ENCODE measurements at regions not wholly inside any gene's neighbourhood (a gene's known extent, or its start where the extent isn't known, plus 50 kb on each side); places are given as distances from the start of the nearest gene placed in this dataset.

DNA sequence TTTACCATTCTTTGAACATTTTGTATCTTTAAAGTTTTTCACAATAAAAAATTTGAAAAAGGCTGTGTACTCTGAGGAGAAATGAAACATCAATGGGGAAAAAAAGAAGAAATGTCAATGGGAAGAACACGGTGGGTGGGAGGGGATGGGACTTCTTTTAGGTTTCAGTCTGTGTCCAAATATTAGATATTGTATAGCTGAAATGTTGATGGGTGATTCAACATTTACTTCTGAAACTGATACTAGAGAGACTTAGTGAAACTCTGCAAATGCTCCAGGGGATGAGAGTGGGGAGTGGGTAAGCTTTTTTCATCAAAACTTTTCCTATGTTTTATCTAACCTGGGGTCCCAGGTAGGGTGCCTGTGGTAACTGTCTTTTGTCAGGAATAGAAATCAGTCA, 311.9 kb downstream of the MAN2A1 start:
- Histone ChIP-seq H4K20me1 (ENCODE audit: insufficient read depth) (no peaks in the 10 kb centered on the region), H3K4me3 (replicated peaks in 1 of 2; ENCODE audit: low read depth in 1 of 2, low read length in 2 of 2) (no peak overlapping the region), H3K79me2 (ENCODE audit: insufficient read depth, low read length) (no peaks in the 10 kb centered on the region), H3K9me3 (ENCODE audit: control insufficient read depth in 1 of 2, insufficient read depth in 1 of 2, low read depth in 1 of 2, low read length in 2 of 2) (0 out of 4 replicates have a peak, but pooled peaks cover 0 to 4% of the 10 kb centered on the region in 2 experiments), H3K9me2 (ENCODE audit: insufficient read depth) (no peaks in the 10 kb centered on the region), H3K27ac (ENCODE audit: low read depth, low read length) (no peak overlapping the region), H3K27me3 (ENCODE audit: insufficient read depth, low read length) (0 out of 2 replicates have a peak, but pooled peaks cover 5% of the 10 kb centered on the region), H3K4me1 (ENCODE audit: control insufficient read depth in 1 of 2, insufficient read depth in 2 of 2, low read length in 2 of 2) (no peaks in the 10 kb centered on the region), H3K36me3 (ENCODE audit: control insufficient read depth in 1 of 2, insufficient read depth in 2 of 2, low read length in 2 of 2) (no peaks in the 10 kb centered on the region), H2AFZ (ENCODE audit: low read depth, low read length, poor library complexity, severe bottlenecking) (no peak overlapping the region), H3K4me2 (ENCODE audit: low read length) (no peak overlapping the region), H3K9ac (ENCODE audit: low read length) (no peak overlapping the region)
- POLR2A ChIA-PET, result interaction anchor here (0.6 kb wide), 1 partner anchor 11 kb away, joined by 3 read pairs; no protein-coding TSS in a partner anchor
- intact Hi-C loops (cut with micrococcal nuclease), result no loop called here
- ATAC-seq, result no peak
- no peak for TF ChIP-seq EZH2phosphoT487 (IDR thresholded peaks at IDR 0.05; ENCODE audit: borderline replicate concordance)
- TF ChIP-seq, protein P1, sequence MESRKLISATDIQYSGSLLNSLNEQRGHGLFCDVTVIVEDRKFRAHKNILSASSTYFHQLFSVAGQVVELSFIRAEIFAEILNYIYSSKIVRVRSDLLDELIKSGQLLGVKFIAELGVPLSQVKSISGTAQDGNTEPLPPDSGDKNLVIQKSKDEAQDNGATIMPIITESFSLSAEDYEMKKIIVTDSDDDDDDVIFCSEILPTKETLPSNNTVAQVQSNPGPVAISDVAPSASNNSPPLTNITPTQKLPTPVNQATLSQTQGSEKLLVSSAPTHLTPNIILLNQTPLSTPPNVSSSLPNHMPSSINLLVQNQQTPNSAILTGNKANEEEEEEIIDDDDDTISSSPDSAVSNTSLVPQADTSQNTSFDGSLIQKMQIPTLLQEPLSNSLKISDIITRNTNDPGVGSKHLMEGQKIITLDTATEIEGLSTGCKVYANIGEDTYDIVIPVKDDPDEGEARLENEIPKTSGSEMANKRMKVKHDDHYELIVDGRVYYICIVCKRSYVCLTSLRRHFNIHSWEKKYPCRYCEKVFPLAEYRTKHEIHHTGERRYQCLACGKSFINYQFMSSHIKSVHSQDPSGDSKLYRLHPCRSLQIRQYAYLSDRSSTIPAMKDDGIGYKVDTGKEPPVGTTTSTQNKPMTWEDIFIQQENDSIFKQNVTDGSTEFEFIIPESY (IDR thresholded peaks at IDR 0.05; ENCODE audit: extremely low read depth, insufficient replicate concordance, low read length), result no peak
- TF ChIP-seq POLR2AphosphoS5 (IDR thresholded peaks at IDR 0.05; ENCODE audit: low read depth, low read length), result no peak
- no peak for TF ChIP-seq CEBPB (IDR thresholded peaks at IDR 0.05; ENCODE audit: low read depth)
- TF ChIP-seq EGR1 (IDR thresholded peaks at IDR 0.05; ENCODE audit: low read depth), result no peak
- TF ChIP-seq SRF (IDR thresholded peaks at IDR 0.05; ENCODE audit: low read depth), result no peak
- TF ChIP-seq, protein P2, sequence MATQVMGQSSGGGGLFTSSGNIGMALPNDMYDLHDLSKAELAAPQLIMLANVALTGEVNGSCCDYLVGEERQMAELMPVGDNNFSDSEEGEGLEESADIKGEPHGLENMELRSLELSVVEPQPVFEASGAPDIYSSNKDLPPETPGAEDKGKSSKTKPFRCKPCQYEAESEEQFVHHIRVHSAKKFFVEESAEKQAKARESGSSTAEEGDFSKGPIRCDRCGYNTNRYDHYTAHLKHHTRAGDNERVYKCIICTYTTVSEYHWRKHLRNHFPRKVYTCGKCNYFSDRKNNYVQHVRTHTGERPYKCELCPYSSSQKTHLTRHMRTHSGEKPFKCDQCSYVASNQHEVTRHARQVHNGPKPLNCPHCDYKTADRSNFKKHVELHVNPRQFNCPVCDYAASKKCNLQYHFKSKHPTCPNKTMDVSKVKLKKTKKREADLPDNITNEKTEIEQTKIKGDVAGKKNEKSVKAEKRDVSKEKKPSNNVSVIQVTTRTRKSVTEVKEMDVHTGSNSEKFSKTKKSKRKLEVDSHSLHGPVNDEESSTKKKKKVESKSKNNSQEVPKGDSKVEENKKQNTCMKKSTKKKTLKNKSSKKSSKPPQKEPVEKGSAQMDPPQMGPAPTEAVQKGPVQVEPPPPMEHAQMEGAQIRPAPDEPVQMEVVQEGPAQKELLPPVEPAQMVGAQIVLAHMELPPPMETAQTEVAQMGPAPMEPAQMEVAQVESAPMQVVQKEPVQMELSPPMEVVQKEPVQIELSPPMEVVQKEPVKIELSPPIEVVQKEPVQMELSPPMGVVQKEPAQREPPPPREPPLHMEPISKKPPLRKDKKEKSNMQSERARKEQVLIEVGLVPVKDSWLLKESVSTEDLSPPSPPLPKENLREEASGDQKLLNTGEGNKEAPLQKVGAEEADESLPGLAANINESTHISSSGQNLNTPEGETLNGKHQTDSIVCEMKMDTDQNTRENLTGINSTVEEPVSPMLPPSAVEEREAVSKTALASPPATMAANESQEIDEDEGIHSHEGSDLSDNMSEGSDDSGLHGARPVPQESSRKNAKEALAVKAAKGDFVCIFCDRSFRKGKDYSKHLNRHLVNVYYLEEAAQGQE (IDR thresholded peaks at IDR 0.05; ENCODE audit: low read depth), result no peak
- no peak for TF ChIP-seq SIN3A (IDR thresholded peaks at IDR 0.05; ENCODE audit: low read depth)
- no peak for TF ChIP-seq JUND (IDR thresholded peaks at IDR 0.05)
- TF ChIP-seq SP1 (IDR thresholded peaks at IDR 0.05; ENCODE audit: low read depth), result no peak
- TF ChIP-seq, protein P3, sequence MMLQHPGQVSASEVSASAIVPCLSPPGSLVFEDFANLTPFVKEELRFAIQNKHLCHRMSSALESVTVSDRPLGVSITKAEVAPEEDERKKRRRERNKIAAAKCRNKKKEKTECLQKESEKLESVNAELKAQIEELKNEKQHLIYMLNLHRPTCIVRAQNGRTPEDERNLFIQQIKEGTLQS (IDR thresholded peaks at IDR 0.05), result no peak
- TF ChIP-seq, protein P4, sequence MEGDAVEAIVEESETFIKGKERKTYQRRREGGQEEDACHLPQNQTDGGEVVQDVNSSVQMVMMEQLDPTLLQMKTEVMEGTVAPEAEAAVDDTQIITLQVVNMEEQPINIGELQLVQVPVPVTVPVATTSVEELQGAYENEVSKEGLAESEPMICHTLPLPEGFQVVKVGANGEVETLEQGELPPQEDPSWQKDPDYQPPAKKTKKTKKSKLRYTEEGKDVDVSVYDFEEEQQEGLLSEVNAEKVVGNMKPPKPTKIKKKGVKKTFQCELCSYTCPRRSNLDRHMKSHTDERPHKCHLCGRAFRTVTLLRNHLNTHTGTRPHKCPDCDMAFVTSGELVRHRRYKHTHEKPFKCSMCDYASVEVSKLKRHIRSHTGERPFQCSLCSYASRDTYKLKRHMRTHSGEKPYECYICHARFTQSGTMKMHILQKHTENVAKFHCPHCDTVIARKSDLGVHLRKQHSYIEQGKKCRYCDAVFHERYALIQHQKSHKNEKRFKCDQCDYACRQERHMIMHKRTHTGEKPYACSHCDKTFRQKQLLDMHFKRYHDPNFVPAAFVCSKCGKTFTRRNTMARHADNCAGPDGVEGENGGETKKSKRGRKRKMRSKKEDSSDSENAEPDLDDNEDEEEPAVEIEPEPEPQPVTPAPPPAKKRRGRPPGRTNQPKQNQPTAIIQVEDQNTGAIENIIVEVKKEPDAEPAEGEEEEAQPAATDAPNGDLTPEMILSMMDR (IDR thresholded peaks at IDR 0.05 in 2 of 3, conservative IDR thresholded peaks at IDR 0.05 in 1 of 3; ENCODE audit: borderline replicate concordance in 1 of 3, insufficient read depth in 1 of 3, low read depth in 2 of 3, low read length in 2 of 3), result no peak
- TF ChIP-seq YY1 (IDR thresholded peaks at IDR 0.05; ENCODE audit: extremely low read depth, insufficient replicate concordance, low read depth, low read length), result no peak
- TF ChIP-seq RAD21 (IDR thresholded peaks at IDR 0.05; ENCODE audit: low read depth), result no peak
- TF ChIP-seq ZFX (IDR thresholded peaks at IDR 0.05), result no peak
- TF ChIP-seq CBX3 (IDR thresholded peaks at IDR 0.05; ENCODE audit: low read depth), result no peak
- no peak for TF ChIP-seq ELF1 (IDR thresholded peaks at IDR 0.05; ENCODE audit: borderline replicate concordance, low read depth)
- TF ChIP-seq ZNF274 (IDR thresholded peaks at IDR 0.05; ENCODE audit: low read depth, low read length), result no peak
- TF ChIP-seq POLR2A (IDR thresholded peaks at IDR 0.05; ENCODE audit: borderline replicate concordance, extremely low read depth, insufficient read depth, insufficient read length), result no peak
- no TSS peak for BruUV-seq (replicated peaks)
- no peak for DNase-seq (ENCODE audit: low read depth, low spot score)
- RAD21 ChIA-PET (ENCODE audit: low non-redundant PET in 1 of 2, low total read pairs in 2 of 2, uncharacterized antibody in 2 of 2, unreplicated experiment in 2 of 2), result no interaction called here
- CTCF ChIA-PET, result no interaction called here
